Fibroblast of lung (primary cell): ENCODE measurements at regions not wholly inside any gene's neighbourhood (a gene's known extent, or its start where the extent isn't known, plus 50 kb on each side); places are given as distances from the start of the nearest gene placed in this dataset.

ENCODE experiments used
- DNase-seq, 2 donors: peaks; one replicate each; pipeline versions ENCODE4 v3.0.0 to v3.0.0-alpha.2; 2010; ENCODE audit warnings: low read depth in 2 of 2
- H2AFZ ChIP-seq: 2 replicates; pipeline ENCODE4 v1.5.1; 2012; ENCODE audit warnings: low read length, control low read depth, inconsistent platforms
- H3K27ac ChIP-seq: 2 replicates; pipeline ENCODE4 v1.5.1; 2011; ENCODE audit warnings: low read length, control low read depth; ENCODE audit not compliant: insufficient read depth
- H3K27me3 ChIP-seq: 2 replicates; pipeline ENCODE4 v1.5.1; 2011; ENCODE audit warnings: mild to moderate bottlenecking, low read length; ENCODE audit not compliant: control insufficient read depth, insufficient read depth
- H3K36me3 ChIP-seq: 2 replicates; pipeline ENCODE4 v1.5.1; 2011; ENCODE audit warnings: low read length; ENCODE audit not compliant: control insufficient read depth, insufficient read depth
- H3K4me1 ChIP-seq: 2 replicates; pipeline ENCODE4 v1.5.1; 2011; ENCODE audit warnings: low read length; ENCODE audit not compliant: control insufficient read depth, insufficient read depth; ENCODE audit errors: extremely low read depth
- H3K4me2 ChIP-seq: 2 replicates; pipeline ENCODE4 v1.5.1; 2011; ENCODE audit warnings: low read length, control low read depth; ENCODE audit not compliant: insufficient read depth; ENCODE audit errors: extremely low read depth
- H3K4me3 ChIP-seq, 4 experiments: fragments of 200-600 bp in 1 of 4; sonication (generic) in 1 of 4; replicated peaks in 1 of 4; 2 replicates each; pipeline ENCODE4 v1.5.1; 2011 to 2016; ENCODE audit warnings: low read length in 4 of 4, low read depth in 3 of 4, mild to moderate bottlenecking in 3 of 4, control low read depth in 2 of 4, inconsistent platforms in 1 of 4, mixed read lengths in 1 of 4; ENCODE audit not compliant: insufficient read depth in 1 of 4; ENCODE audit errors: control extremely low read depth in 1 of 4
- H3K79me2 ChIP-seq: 2 replicates; pipeline ENCODE4 v1.5.1; 2012; ENCODE audit warnings: mild to moderate bottlenecking, low read length, inconsistent platforms; ENCODE audit not compliant: control insufficient read depth, insufficient read depth
- H3K9ac ChIP-seq: 2 replicates; pipeline ENCODE4 v1.5.1; 2011; ENCODE audit warnings: mild to moderate bottlenecking, low read length, control low read depth; ENCODE audit not compliant: insufficient read depth
- H3K9me3 ChIP-seq: 2 replicates; pipeline ENCODE4 v1.5.1; 2012; ENCODE audit warnings: low read depth, low read length; ENCODE audit not compliant: control insufficient read depth, insufficient read depth
- H4K20me1 ChIP-seq: 2 replicates; pipeline ENCODE4 v1.5.1; 2011; ENCODE audit warnings: low read length; ENCODE audit not compliant: control insufficient read depth, insufficient read depth; ENCODE audit errors: extremely low read depth
- EZH2 ChIP-seq: IDR thresholded peaks from 2 replicates; pipeline ENCODE4 v1.5.1; 2012; ENCODE audit warnings: low read length, control low read depth, mild to moderate bottlenecking; ENCODE audit errors: missing control alignments
- TF ChIP-seq, protein P1 (sequence below), 2 donors: IDR thresholded peaks in 1 of 2; conservative IDR thresholded peaks in 1 of 2; 1 replicate in 1 of 2; 2 replicates in 1 of 2; pipeline ENCODE4 v1.5.1; 2011 to 2012; ENCODE audit warnings: low read length in 2 of 2, control low read depth in 1 of 2, inconsistent platforms in 1 of 2, low read depth in 1 of 2, mild to moderate bottlenecking in 1 of 2

DNA sequence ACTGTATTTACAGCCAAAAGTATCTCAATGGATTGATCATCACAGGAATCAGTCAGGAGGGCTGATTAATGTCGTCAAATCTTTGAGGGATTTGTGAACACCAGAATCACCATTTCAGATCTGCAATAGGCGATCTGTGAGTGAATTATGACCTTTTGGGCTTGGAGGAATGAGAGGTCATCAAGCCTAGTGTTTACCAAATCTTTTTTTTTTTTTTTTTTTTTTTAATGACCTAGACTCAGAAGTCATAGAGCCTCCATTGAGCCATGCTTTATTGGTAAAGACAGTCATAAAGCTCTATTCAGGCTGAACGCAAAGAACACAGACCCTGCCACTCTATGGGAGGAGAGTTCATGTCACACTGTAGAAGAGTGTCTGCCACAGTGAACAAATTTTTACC lies 97.7 kb downstream of the SOCS6 start:
- no peak overlapping the region for H3K9ac ChIP-seq
- no peaks in the 10 kb centered on the region for H3K27me3 ChIP-seq
- TF ChIP-seq, protein P1, sequence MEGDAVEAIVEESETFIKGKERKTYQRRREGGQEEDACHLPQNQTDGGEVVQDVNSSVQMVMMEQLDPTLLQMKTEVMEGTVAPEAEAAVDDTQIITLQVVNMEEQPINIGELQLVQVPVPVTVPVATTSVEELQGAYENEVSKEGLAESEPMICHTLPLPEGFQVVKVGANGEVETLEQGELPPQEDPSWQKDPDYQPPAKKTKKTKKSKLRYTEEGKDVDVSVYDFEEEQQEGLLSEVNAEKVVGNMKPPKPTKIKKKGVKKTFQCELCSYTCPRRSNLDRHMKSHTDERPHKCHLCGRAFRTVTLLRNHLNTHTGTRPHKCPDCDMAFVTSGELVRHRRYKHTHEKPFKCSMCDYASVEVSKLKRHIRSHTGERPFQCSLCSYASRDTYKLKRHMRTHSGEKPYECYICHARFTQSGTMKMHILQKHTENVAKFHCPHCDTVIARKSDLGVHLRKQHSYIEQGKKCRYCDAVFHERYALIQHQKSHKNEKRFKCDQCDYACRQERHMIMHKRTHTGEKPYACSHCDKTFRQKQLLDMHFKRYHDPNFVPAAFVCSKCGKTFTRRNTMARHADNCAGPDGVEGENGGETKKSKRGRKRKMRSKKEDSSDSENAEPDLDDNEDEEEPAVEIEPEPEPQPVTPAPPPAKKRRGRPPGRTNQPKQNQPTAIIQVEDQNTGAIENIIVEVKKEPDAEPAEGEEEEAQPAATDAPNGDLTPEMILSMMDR (conservative IDR thresholded peaks at IDR 0.05 in 1 of 2, IDR thresholded peaks at IDR 0.05 in 1 of 2; ENCODE audit: low read depth in 1 of 2, low read length in 2 of 2) = no peak
- no peak for TF ChIP-seq EZH2
- peaks cover 24% of the 10 kb centered on the region for H3K4me1 ChIP-seq
- no peaks in the 10 kb centered on the region for H3K9me3 ChIP-seq
- H4K20me1 ChIP-seq = no peaks in the 10 kb centered on the region
- no peak overlapping the region for H3K4me3 ChIP-seq
- no peaks in the 10 kb centered on the region for H3K36me3 ChIP-seq
- H3K4me2 ChIP-seq = no peak overlapping the region
- no peak for DNase-seq
- no peaks in the 10 kb centered on the region for H3K79me2 ChIP-seq
- no peak overlapping the region for H3K27ac ChIP-seq
- no peak overlapping the region for H2AFZ ChIP-seq

DNA sequence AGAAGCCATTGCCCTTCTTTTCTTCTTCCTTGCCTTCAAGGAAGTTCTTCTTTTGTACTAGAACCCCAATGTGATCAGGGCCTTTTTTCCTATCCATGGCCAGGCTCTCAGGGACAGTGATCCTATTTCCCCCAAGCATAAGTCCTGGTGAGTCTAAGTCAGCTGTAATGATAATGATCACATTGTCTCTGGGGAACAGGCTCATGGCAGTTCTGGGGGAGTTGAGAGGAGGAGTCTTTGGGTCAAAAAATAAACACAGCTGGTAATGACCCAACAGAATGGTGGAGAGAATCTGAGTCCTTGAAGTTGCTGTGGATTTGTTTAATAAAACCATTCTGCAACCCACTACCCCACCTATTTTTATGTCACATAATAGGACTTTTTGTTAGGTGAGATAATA lies 96.6 kb downstream of the SOCS6 start:
- no peak for DNase-seq
- Histone ChIP-seq H3K4me2 (no peak overlapping the region), H3K27ac (peak overlapping the region; percentile 71), H3K27me3 (no peaks in the 10 kb centered on the region), H3K4me3 (no peak overlapping the region), H3K79me2 (no peaks in the 10 kb centered on the region), H3K9ac (no peak overlapping the region), H3K36me3 (no peaks in the 10 kb centered on the region), H4K20me1 (no peaks in the 10 kb centered on the region), H3K4me1 (peaks cover 24% of the 10 kb centered on the region), H2AFZ (no peak overlapping the region), H3K9me3 (no peaks in the 10 kb centered on the region)
- TF ChIP-seq, protein P1 (conservative IDR thresholded peaks at IDR 0.05 in 1 of 2, IDR thresholded peaks at IDR 0.05 in 1 of 2; ENCODE audit: low read depth in 1 of 2, low read length in 2 of 2) = no peak
- TF ChIP-seq EZH2 = no peak

DNA sequence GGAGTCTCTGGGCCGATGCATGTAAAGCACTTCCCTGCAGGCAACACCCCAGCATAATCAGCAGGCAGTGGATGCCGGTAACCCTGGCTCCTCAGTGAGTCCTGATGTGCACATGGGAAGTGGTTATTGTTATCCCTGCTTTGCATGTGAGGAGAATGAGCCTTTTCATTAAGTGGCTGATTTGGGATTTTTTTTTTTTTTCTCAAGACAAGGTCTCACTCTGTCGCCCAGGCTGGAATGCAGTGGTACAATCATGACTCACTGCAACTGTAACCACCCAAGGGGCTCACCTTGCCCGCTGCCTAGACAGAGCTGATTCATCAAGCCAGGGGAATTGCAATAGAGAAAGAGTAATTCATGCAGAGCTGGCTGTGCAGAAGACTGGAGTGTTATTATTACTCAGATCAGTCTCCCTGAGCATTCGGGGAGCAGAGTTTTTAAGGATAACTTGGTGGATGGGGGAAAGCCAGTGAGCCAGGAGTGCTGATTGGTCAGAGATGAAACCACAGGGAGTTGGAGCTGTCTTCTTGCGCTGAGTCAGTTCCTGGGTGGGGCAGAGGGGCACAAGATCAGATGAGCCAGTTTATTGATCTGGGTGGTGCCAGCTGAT lies 95.4 kb downstream of the SOCS6 start:
- H3K36me3 ChIP-seq = no peaks in the 10 kb centered on the region
- H3K9ac ChIP-seq = no peak overlapping the region
- H3K4me2 ChIP-seq = peak overlapping the region; percentile 48
- TF ChIP-seq, protein P1 (conservative IDR thresholded peaks at IDR 0.05 in 1 of 2, IDR thresholded peaks at IDR 0.05 in 1 of 2; ENCODE audit: low read depth in 1 of 2, low read length in 2 of 2) = no peak
- TF ChIP-seq EZH2 = no peak
- H3K79me2 ChIP-seq = no peaks in the 10 kb centered on the region
- peaks cover 18% of the 10 kb centered on the region for H3K4me1 ChIP-seq
- no peak overlapping the region for H2AFZ ChIP-seq
- H3K4me3 ChIP-seq = no peak overlapping the region
- no peaks in the 10 kb centered on the region for H4K20me1 ChIP-seq
- H3K27me3 ChIP-seq = no peaks in the 10 kb centered on the region
- peak overlapping the region; percentile 71 for H3K27ac ChIP-seq
- no peaks in the 10 kb centered on the region for H3K9me3 ChIP-seq
- DNase-seq = peak; percentile 80 to 96
